OCI-LY7 (cell line): ENCODE measurements at regions not wholly inside any gene's neighbourhood (a gene's known extent, or its start where the extent isn't known, plus 50 kb on each side); places are given as distances from the start of the nearest gene placed in this dataset.

ENCODE experiments used
- BruUV-seq: library from RNA; stranded (reverse); fragments of 400-500 nt; replicated peaks from 2 replicates; lab custom pipeline; 2021; lab: Mats Ljungman, UMichigan
- CTCF ChIA-PET: fragments of 300-600 bp; sonication (Branson Sonifier 250); formaldehyde crosslinking; loops from one replicate; lab custom pipeline; 2022; ENCODE audit warnings: antibody characterized with exemption; ENCODE audit not compliant: unreplicated experiment; lab: Charles Lee
- POLR2A ChIA-PET: fragments of 300-600 bp; sonication (Branson Sonifier 250); formaldehyde crosslinking; loops from one replicate; lab custom pipeline; 2022; ENCODE audit warnings: antibody characterized with exemption; lab: Charles Lee
- DNase-seq: peaks from one replicate; pipeline ENCODE4 v3.0.0-alpha.2; 2015; ENCODE audit warnings: low spot score
- H2AFZ ChIP-seq: fragments of 200-600 bp; sonication (generic), shearing (Covaris generic); 2 replicates; pipeline ENCODE4 v1.6.1; 2014; ENCODE audit warnings: mild to moderate bottlenecking, antibody characterized with exemption, low read length, moderate library complexity
- H3K27ac ChIP-seq: fragments of 200-600 bp; sonication (generic); 2 replicates; pipeline ENCODE4 v1.5.1; 2014; ENCODE audit warnings: mixed run types, low read depth, mild to moderate bottlenecking, moderate library complexity, low read length, inconsistent platforms; ENCODE audit not compliant: poor library complexity, severe bottlenecking
- H3K36me3 ChIP-seq: fragments of 200-600 bp; sonication (generic); 2 replicates; pipeline ENCODE4 v1.6.1; 2014; ENCODE audit warnings: mild to moderate bottlenecking, antibody characterized with exemption, low read length, moderate library complexity, mixed read lengths; ENCODE audit not compliant: insufficient read depth
- H3K4me1 ChIP-seq: fragments of 200-600 bp; sonication (generic); 2 replicates; pipeline ENCODE4 v1.5.1; 2014; ENCODE audit warnings: mild to moderate bottlenecking, low read length; ENCODE audit not compliant: insufficient read depth, poor library complexity, severe bottlenecking
- H3K4me2 ChIP-seq: fragments of 200-600 bp; sonication (generic); 2 replicates; pipeline ENCODE4 v1.6.1; 2014; ENCODE audit warnings: mild to moderate bottlenecking, low read length
- H3K4me3 ChIP-seq: fragments of 200-600 bp; sonication (generic); 2 replicates; pipeline ENCODE4 v1.5.1; 2014; ENCODE audit warnings: mild to moderate bottlenecking, low read depth, low read length; ENCODE audit not compliant: poor library complexity, severe bottlenecking
- H3K79me2 ChIP-seq: fragments of 200-600 bp; sonication (generic); 2 replicates; pipeline ENCODE4 v1.6.1; 2016; ENCODE audit warnings: low read depth, mild to moderate bottlenecking, low read length, moderate library complexity, mixed read lengths; ENCODE audit not compliant: insufficient read depth
- H3K9me2 ChIP-seq: fragments of 200-600 bp; sonication (generic); 2 replicates; pipeline ENCODE4 v1.6.1; 2016; ENCODE audit warnings: mild to moderate bottlenecking, low read length, mixed read lengths; ENCODE audit not compliant: insufficient read depth
- H3K9me3 ChIP-seq: fragments of 200-600 bp; sonication (generic); 2 replicates; pipeline ENCODE4 v1.6.1; 2014; ENCODE audit warnings: mild to moderate bottlenecking, mixed run types, low read length, mixed read lengths
- H4K20me1 ChIP-seq: fragments of 200-600 bp; sonication (generic); 2 replicates; pipeline ENCODE4 v1.6.1; 2014; ENCODE audit warnings: mild to moderate bottlenecking, antibody characterized with exemption, low read length, moderate library complexity, mixed read lengths; ENCODE audit not compliant: insufficient read depth
- EZH2phosphoT487 ChIP-seq: fragments of 200-600 bp; sonication (generic); IDR thresholded peaks from 2 replicates; pipeline ENCODE4 v1.6.1; 2018; ENCODE audit warnings: low read depth, borderline replicate concordance, mild to moderate bottlenecking, mixed run types, antibody characterized with exemption, low read length, moderate library complexity, mixed read lengths
- intact Hi-C: fragments of 100-400 bp; cut with micrococcal nuclease; formaldehyde crosslinking; loops from one replicate; pipeline ENCODE4 v1.10.0; 2022; ENCODE audit not compliant: unreplicated experiment
- TF ChIP-seq, protein P1 (sequence below): fragments of 200-600 bp; sonication (generic); conservative IDR thresholded peaks from 2 replicates; pipeline ENCODE4 v1.5.1; 2014; ENCODE audit warnings: mild to moderate bottlenecking, antibody characterized with exemption, low read length, moderate library complexity, mixed read lengths

DNA sequence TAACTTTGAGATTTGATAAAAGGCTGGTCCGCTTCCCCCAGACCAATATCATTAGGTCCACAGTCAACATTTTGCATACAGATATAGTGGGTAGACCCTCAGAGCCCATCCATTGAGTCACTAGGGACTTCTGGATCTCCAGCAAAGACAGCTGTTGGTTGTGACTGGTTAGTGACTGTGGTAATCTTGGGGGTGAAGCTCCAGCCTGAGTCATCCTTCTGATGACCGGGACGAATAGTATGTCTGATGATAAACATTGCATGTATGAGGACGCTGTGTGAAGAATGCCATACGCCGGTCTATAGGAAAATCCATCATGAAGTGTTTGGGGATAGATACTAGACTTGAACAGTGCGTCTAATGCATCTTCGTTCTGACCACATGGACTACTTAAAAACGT, 307.0 kb downstream of the UQCRFS1 start:
- intact Hi-C loops, result no loop called here
- TF ChIP-seq EZH2phosphoT487, result no peak
- TF ChIP-seq, protein P1, sequence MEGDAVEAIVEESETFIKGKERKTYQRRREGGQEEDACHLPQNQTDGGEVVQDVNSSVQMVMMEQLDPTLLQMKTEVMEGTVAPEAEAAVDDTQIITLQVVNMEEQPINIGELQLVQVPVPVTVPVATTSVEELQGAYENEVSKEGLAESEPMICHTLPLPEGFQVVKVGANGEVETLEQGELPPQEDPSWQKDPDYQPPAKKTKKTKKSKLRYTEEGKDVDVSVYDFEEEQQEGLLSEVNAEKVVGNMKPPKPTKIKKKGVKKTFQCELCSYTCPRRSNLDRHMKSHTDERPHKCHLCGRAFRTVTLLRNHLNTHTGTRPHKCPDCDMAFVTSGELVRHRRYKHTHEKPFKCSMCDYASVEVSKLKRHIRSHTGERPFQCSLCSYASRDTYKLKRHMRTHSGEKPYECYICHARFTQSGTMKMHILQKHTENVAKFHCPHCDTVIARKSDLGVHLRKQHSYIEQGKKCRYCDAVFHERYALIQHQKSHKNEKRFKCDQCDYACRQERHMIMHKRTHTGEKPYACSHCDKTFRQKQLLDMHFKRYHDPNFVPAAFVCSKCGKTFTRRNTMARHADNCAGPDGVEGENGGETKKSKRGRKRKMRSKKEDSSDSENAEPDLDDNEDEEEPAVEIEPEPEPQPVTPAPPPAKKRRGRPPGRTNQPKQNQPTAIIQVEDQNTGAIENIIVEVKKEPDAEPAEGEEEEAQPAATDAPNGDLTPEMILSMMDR, result no peak
- no peak for DNase-seq

DNA sequence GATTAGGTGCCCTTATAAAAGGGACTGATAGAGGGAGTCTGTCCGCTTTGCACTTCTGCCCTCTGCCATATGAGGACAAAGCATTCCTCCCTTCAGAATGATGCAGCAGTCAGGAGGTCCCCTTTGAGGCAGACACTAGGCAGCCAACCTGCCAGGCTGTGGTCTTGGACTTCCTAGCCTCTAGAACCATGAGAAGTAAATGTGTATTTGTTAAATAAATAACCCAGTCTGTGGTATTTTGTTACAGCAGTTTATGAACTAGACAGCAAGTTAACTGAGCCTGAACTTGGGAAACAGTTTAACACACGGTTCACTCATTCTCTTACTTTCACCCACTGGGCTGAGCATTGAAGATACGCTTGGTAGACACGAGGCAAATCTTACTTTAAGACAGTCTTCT, 313.2 kb downstream of the UQCRFS1 start:
- Histone ChIP-seq H3K36me3 (no peaks in the 10 kb centered on the region), H3K9me3 (no peaks in the 10 kb centered on the region), H3K4me2 (no peak overlapping the region), H3K4me3 (no peak overlapping the region), H2AFZ (no peak overlapping the region), H3K9me2 (no peaks in the 10 kb centered on the region), H3K27ac (no peak overlapping the region), H3K79me2 (no peaks in the 10 kb centered on the region), H4K20me1 (no peaks in the 10 kb centered on the region), H3K4me1 (no peaks in the 10 kb centered on the region)
- CTCF ChIA-PET, result no interaction called here
- no TSS peak for BruUV-seq
- TF ChIP-seq, protein P1, result no peak
- no peak for TF ChIP-seq EZH2phosphoT487
- DNase-seq, result no peak
- intact Hi-C loops, result no loop called here
- POLR2A ChIA-PET, result no interaction called here

More for the DNA sequence above, 307.0 kb downstream of the UQCRFS1 start:
- no peaks in the 10 kb centered on the region for H4K20me1 ChIP-seq
- no peak overlapping the region for H3K27ac ChIP-seq
- POLR2A ChIA-PET, result interaction anchor here (0.7 kb wide), 1 partner anchor 590 kb away, joined by 4 read pairs; no protein-coding TSS in a partner anchor
- no peaks in the 10 kb centered on the region for H3K36me3 ChIP-seq
- H3K4me3 ChIP-seq, result no peak overlapping the region
- no peak overlapping the region for H2AFZ ChIP-seq
- no peak overlapping the region for H3K4me2 ChIP-seq
- CTCF ChIA-PET, result no interaction called here
- H3K79me2 ChIP-seq, result no peaks in the 10 kb centered on the region
- H3K9me3 ChIP-seq, result no peaks in the 10 kb centered on the region
- no TSS peak for BruUV-seq
- H3K9me2 ChIP-seq, result no peaks in the 10 kb centered on the region
- H3K4me1 ChIP-seq, result no peaks in the 10 kb centered on the region

DNA sequence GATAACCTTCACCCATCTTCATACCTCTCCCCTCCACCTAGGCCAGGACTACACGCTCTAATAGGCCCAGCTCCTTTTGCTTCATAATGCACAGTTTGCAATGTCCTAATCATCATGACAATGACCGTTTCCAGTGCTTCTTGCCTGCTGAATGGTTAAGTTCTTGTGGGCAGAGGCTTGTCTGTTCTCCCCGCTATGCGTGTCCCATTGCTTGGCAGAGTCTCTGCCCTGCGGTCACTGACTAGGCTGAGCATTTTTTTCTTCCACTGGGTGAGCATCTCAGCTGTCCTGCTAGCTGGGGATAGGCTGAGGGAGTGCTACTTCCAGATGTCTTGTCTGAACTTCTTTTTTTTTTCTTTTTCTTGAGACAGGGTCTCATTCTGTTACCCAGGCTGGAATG, 314.7 kb downstream of the UQCRFS1 start:
- DNase-seq, result no peak
- Histone ChIP-seq H2AFZ (no peak overlapping the region), H3K9me2 (no peaks in the 10 kb centered on the region), H3K36me3 (no peaks in the 10 kb centered on the region), H3K79me2 (no peaks in the 10 kb centered on the region), H3K27ac (no peak overlapping the region), H3K9me3 (no peaks in the 10 kb centered on the region), H3K4me3 (no peak overlapping the region), H4K20me1 (no peaks in the 10 kb centered on the region), H3K4me1 (no peaks in the 10 kb centered on the region), H3K4me2 (no peak overlapping the region)
- no TSS peak for BruUV-seq
- CTCF ChIA-PET, result no interaction called here
- POLR2A ChIA-PET, result no interaction called here
- TF ChIP-seq, protein P1, result no peak
- TF ChIP-seq EZH2phosphoT487, result no peak
- intact Hi-C loops, result no loop called here
